Hepatocyte (in vitro differentiated cells): ENCODE measurements at regions not wholly inside any gene's neighbourhood (a gene's known extent, or its start where the extent isn't known, plus 50 kb on each side); places are given as distances from the start of the nearest gene placed in this dataset.

Experiments used
- EZH2 ChIP-seq: fragments of 200-600 bp; sonication (generic); IDR thresholded peaks from 2 replicates; pipeline ENCODE4 v1.6.1; 2016; ENCODE audit warnings: antibody characterized with exemption, mild to moderate bottlenecking, borderline replicate concordance
- TF ChIP-seq, protein P1 (sequence below): fragments of 200-600 bp; sonication (generic); IDR thresholded peaks from 2 replicates; pipeline ENCODE4 v1.5.1; 2016; ENCODE audit warnings: antibody characterized with exemption, mild to moderate bottlenecking; ENCODE audit not compliant: poor library complexity

GRCh38 chr7:25656581-25657026 is 428.3 kb upstream of the NPVF start:
- TF ChIP-seq, protein P1, sequence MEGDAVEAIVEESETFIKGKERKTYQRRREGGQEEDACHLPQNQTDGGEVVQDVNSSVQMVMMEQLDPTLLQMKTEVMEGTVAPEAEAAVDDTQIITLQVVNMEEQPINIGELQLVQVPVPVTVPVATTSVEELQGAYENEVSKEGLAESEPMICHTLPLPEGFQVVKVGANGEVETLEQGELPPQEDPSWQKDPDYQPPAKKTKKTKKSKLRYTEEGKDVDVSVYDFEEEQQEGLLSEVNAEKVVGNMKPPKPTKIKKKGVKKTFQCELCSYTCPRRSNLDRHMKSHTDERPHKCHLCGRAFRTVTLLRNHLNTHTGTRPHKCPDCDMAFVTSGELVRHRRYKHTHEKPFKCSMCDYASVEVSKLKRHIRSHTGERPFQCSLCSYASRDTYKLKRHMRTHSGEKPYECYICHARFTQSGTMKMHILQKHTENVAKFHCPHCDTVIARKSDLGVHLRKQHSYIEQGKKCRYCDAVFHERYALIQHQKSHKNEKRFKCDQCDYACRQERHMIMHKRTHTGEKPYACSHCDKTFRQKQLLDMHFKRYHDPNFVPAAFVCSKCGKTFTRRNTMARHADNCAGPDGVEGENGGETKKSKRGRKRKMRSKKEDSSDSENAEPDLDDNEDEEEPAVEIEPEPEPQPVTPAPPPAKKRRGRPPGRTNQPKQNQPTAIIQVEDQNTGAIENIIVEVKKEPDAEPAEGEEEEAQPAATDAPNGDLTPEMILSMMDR: no peak
- TF ChIP-seq EZH2: no peak
